Sigmoid colon (tissue), 6 donors: ENCODE measurements at regions not wholly inside any gene's neighbourhood (a gene's known extent, or its start where the extent isn't known, plus 50 kb on each side); places are given as distances from the start of the nearest gene placed in this dataset.

Experiments used
- DNase-seq: peaks from one replicate; pipeline ENCODE4 v3.0.0-alpha.2; 2019
- H3K27ac ChIP-seq, 4 donors: fragments of 200-600 bp; sonication (generic); one replicate each; pipeline ENCODE4 v1.5.1; 2016 to 2019; ENCODE audit warnings: mild to moderate bottlenecking in 1 of 4
- H3K27me3 ChIP-seq, 3 donors: fragments of 200-600 bp; sonication (generic); one replicate each; pipeline ENCODE4 v1.5.1; 2019; ENCODE audit warnings: mild to moderate bottlenecking in 1 of 3
- H3K36me3 ChIP-seq, 4 donors: fragments of 200-600 bp; sonication (generic); one replicate each; pipeline ENCODE4 v1.5.1; 2016 to 2019
- H3K4me1 ChIP-seq, 4 donors: fragments of 200-600 bp; sonication (generic); one replicate each; pipeline ENCODE4 v1.5.1; 2017 to 2019
- H3K4me3 ChIP-seq, 4 donors: fragments of 200-600 bp; sonication (generic); one replicate each; pipeline ENCODE4 v1.5.1; 2017 to 2019; ENCODE audit warnings: mild to moderate bottlenecking in 2 of 4, moderate library complexity in 1 of 4
- H3K9me3 ChIP-seq, 4 donors: fragments of 200-600 bp in 3 of 4; sonication (generic) in 3 of 4; one replicate each; pipeline versions ENCODE4 v1.5.1 to v1.6.1; 2013 to 2019
- CTCF ChIP-seq, 4 experiments: fragments of 450-650 bp in 3 of 4; fragments of 200-600 bp in 1 of 4; IDR thresholded peaks; one replicate each; pipeline ENCODE4 v1.5.1; 2016 to 2019; ENCODE audit warnings: antibody characterized with exemption in 4 of 4, mild to moderate bottlenecking in 3 of 4, moderate library complexity in 2 of 4
- EP300 ChIP-seq, 4 donors: sonication (generic); formaldehyde crosslinking; IDR thresholded peaks; one replicate each; pipeline ENCODE4 v1.6.1; 2017; ENCODE audit warnings: antibody characterized with exemption in 4 of 4
- POLR2A ChIP-seq, 2 donors: fragments of 450-650 bp; IDR thresholded peaks; one replicate each; pipeline ENCODE4 v1.6.1; 2016; ENCODE audit warnings: antibody characterized with exemption in 2 of 2, mild to moderate bottlenecking in 2 of 2, moderate library complexity in 2 of 2
- POLR2AphosphoS5 ChIP-seq, 4 donors: sonication (generic); formaldehyde crosslinking; IDR thresholded peaks; one replicate each; pipeline ENCODE4 v1.6.1; 2017; ENCODE audit warnings: antibody characterized with exemption in 4 of 4
- WGBS, 2 donors: extraction: QIAGEN DNeasy Blood & Tissue Kit; methylation state at CpG; one replicate each; pipeline ENCODE4 v1.1.7; 2013; 5-methylcytosine and 5-hydroxymethylcytosine counted together
- intact Hi-C: fragments of 100-400 bp; cut with DNase I; formaldehyde crosslinking; loops from one replicate; pipeline ENCODE4 v1.15.1; 2023
- donor health status: healthy with polysubstance abuse.
- donor health status: healthy.

GRCh38 chr10:105698592-105698991 lies 1057.5 kb downstream of the SORCS3 start:
- Histone ChIP-seq H3K4me1 (no peaks in the 10 kb centered on the region), H3K4me3 (no peak overlapping the region), H3K9me3 (no peaks in the 10 kb centered on the region), H3K27ac (no peak overlapping the region), H3K27me3 (no peaks in the 10 kb centered on the region), H3K36me3 (no peaks in the 10 kb centered on the region)
- TF ChIP-seq POLR2A (IDR thresholded peaks at IDR 0.05) = no peak
- DNase-seq = no peak
- intact Hi-C loops = no loop called here
- WGBS, 2 donors = 69 to 79% methylated on average over 2 of the region's 2 CpGs

- DNase-seq = no peak
- intact Hi-C loops = no loop called here
- Histone ChIP-seq H3K4me3 (no peak overlapping the region), H3K27me3 (no peaks in the 10 kb centered on the region), H3K27ac (no peak overlapping the region), H3K36me3 (no peaks in the 10 kb centered on the region), H3K9me3 (no peaks in the 10 kb centered on the region), H3K4me1 (no peaks in the 10 kb centered on the region)
- WGBS, 2 donors = 58 to 63% methylated on average over 3 of the region's 3 CpGs
- TF ChIP-seq POLR2AphosphoS5 (IDR thresholded peaks at IDR 0.05) (no peak), EP300 (IDR thresholded peaks at IDR 0.05) (no peak), POLR2A (IDR thresholded peaks at IDR 0.05) (no peak), CTCF (IDR thresholded peaks at IDR 0.05) (no peak)
Observed at GRCh38 chr10:105697290-105697780, 1056.2 kb downstream of the SORCS3 start.

GRCh38 chr10:105691811-105692210 lies 1050.7 kb downstream of the SORCS3 start:
- DNase-seq = no peak
- Histone ChIP-seq H3K9me3 (no peaks in the 10 kb centered on the region), H3K4me1 (no peaks in the 10 kb centered on the region), H3K27me3 (no peaks in the 10 kb centered on the region), H3K27ac (no peak overlapping the region), H3K36me3 (no peaks in the 10 kb centered on the region), H3K4me3 (no peak overlapping the region)
- WGBS, 2 donors = 34% methylated on average over 1 of the region's 1 CpG
- intact Hi-C loops = no loop called here
- no peak for TF ChIP-seq POLR2AphosphoS5 (IDR thresholded peaks at IDR 0.05)
- TF ChIP-seq POLR2A (IDR thresholded peaks at IDR 0.05) = no peak
- TF ChIP-seq CTCF (IDR thresholded peaks at IDR 0.05) = peak in 1 of 4 experiments; percentile 11

- Histone ChIP-seq H3K9me3 (peaks cover 0 to 1% (median 0%) of the 10 kb centered on the region in 4 donors), H3K27me3 (no peaks in the 10 kb centered on the region), H3K27ac (no peak overlapping the region), H3K36me3 (no peaks in the 10 kb centered on the region), H3K4me1 (peaks cover 0 to 6% (median 0%) of the 10 kb centered on the region in 4 donors), H3K4me3 (no peak overlapping the region)
- WGBS, 2 donors = 81 to 89% methylated on average over 3 of the region's 3 CpGs
- intact Hi-C loops = no loop called here
- DNase-seq = no peak
- TF ChIP-seq CTCF (IDR thresholded peaks at IDR 0.05) (no peak), POLR2AphosphoS5 (IDR thresholded peaks at IDR 0.05) (no peak), EP300 (IDR thresholded peaks at IDR 0.05) (no peak), POLR2A (IDR thresholded peaks at IDR 0.05) (no peak)
Observed at GRCh38 chr10:105682911-105683310, 1041.8 kb downstream of the SORCS3 start.

GRCh38 chr10:105681051-105681450 lies 1040.0 kb downstream of the SORCS3 start:
- Histone ChIP-seq H3K4me3 (no peak overlapping the region), H3K4me1 (peaks cover 0 to 6% (median 0%) of the 10 kb centered on the region in 4 donors), H3K36me3 (no peaks in the 10 kb centered on the region), H3K27me3 (no peaks in the 10 kb centered on the region), H3K9me3 (peaks cover 0 to 1% (median 0%) of the 10 kb centered on the region in 4 donors), H3K27ac (no peak overlapping the region)
- DNase-seq = no peak
- 38 to 52% methylated on average over 5 of the region's 5 CpGs for WGBS, 2 donors
- TF ChIP-seq EP300 (IDR thresholded peaks at IDR 0.05) (no peak), CTCF (IDR thresholded peaks at IDR 0.05) (no peak), POLR2A (IDR thresholded peaks at IDR 0.05) (no peak), POLR2AphosphoS5 (IDR thresholded peaks at IDR 0.05) (no peak)
- intact Hi-C loops = no loop called here
